A673 (cell line): ENCODE measurements at regions not wholly inside any gene's neighbourhood (a gene's known extent, or its start where the extent isn't known, plus 50 kb on each side); places are given as distances from the start of the nearest gene placed in this dataset.

Source experiments
- BruUV-seq: library from RNA; stranded (reverse); fragments of 400-500 nt; replicated peaks from 2 replicates; lab custom pipeline; 2021; lab: Mats Ljungman, UMichigan
- CTCF ChIA-PET: fragments of 300-600 bp; sonication (Branson Sonifier 250); formaldehyde crosslinking; loops from one replicate; lab custom pipeline; 2022; ENCODE audit warnings: antibody characterized with exemption; lab: Charles Lee
- POLR2A ChIA-PET: fragments of 300-600 bp; sonication (Branson Sonifier 250); formaldehyde crosslinking; loops from one replicate; lab custom pipeline; 2022; ENCODE audit warnings: antibody characterized with exemption; ENCODE audit not compliant: low non-redundant PET; lab: Charles Lee
- DNase-seq: peaks from one replicate; pipeline ENCODE4 v3.0.0-alpha.2; 2015; ENCODE audit warnings: low spot score
- H3K27ac ChIP-seq: fragments of 200-600 bp; sonication (generic); 2 replicates; pipeline ENCODE4 v1.5.1; 2016; ENCODE audit warnings: mixed run types, low read depth, mild to moderate bottlenecking, mixed read lengths, antibody characterized with exemption, low read length; ENCODE audit not compliant: poor library complexity, severe bottlenecking
- H3K27me3 ChIP-seq: fragments of 200-600 bp; sonication (generic); replicated peaks from 2 replicates; pipeline ENCODE4 v1.6.1; 2017; ENCODE audit warnings: mixed run types, low read depth, mild to moderate bottlenecking, mixed read lengths, antibody characterized with exemption, low read length; ENCODE audit not compliant: insufficient read depth, poor library complexity
- H3K36me3 ChIP-seq: fragments of 200-600 bp; sonication (generic); 2 replicates; pipeline ENCODE4 v1.6.1; 2016; ENCODE audit warnings: mixed run types, mild to moderate bottlenecking, mixed read lengths, antibody characterized with exemption, low read length; ENCODE audit not compliant: insufficient read depth, poor library complexity, severe bottlenecking
- H3K4me1 ChIP-seq: fragments of 200-600 bp; sonication (generic); 2 replicates; pipeline ENCODE4 v1.6.1; 2017; ENCODE audit warnings: mixed run types, mild to moderate bottlenecking, mixed read lengths, antibody characterized with exemption, low read length; ENCODE audit not compliant: insufficient read depth, poor library complexity, severe bottlenecking
- H3K4me3 ChIP-seq: fragments of 200-600 bp; sonication (generic); 2 replicates; pipeline ENCODE4 v1.5.1; 2016; ENCODE audit warnings: low read depth, mixed run types, mild to moderate bottlenecking, mixed read lengths, low read length; ENCODE audit not compliant: poor library complexity, severe bottlenecking
- H3K9me3 ChIP-seq: fragments of 200-600 bp; sonication (generic); 2 replicates; pipeline ENCODE4 v1.6.1; 2016; ENCODE audit warnings: mixed run types, low read depth, mild to moderate bottlenecking, mixed read lengths, antibody characterized with exemption, low read length; ENCODE audit not compliant: poor library complexity, severe bottlenecking
- CTCF ChIP-seq: fragments of 300-800, 200-600 bp; sonication (generic); conservative IDR thresholded peaks from 2 replicates; pipeline ENCODE4 v1.5.1; 2017; ENCODE audit warnings: low read depth, mild to moderate bottlenecking, antibody characterized with exemption, low read length, moderate library complexity, mixed read lengths
- EZH2 ChIP-seq: fragments of 200-600 bp; sonication (generic); IDR thresholded peaks from 2 replicates; pipeline ENCODE4 v1.6.1; 2017; ENCODE audit warnings: borderline replicate concordance, low read depth, mild to moderate bottlenecking, mixed read lengths, antibody characterized with exemption, low read length; ENCODE audit not compliant: poor library complexity, severe bottlenecking
- intact Hi-C: fragments of 100-400 bp; cut with micrococcal nuclease; formaldehyde crosslinking; loops from one replicate; pipeline ENCODE4 v1.10.0; 2022; ENCODE audit not compliant: unreplicated experiment

GRCh38 chr15:53009093-53009492 is 219.0 kb upstream of the ONECUT1 start:
- CTCF ChIA-PET, result no interaction called here
- no peak for TF ChIP-seq CTCF
- no peak for TF ChIP-seq EZH2

DNA sequence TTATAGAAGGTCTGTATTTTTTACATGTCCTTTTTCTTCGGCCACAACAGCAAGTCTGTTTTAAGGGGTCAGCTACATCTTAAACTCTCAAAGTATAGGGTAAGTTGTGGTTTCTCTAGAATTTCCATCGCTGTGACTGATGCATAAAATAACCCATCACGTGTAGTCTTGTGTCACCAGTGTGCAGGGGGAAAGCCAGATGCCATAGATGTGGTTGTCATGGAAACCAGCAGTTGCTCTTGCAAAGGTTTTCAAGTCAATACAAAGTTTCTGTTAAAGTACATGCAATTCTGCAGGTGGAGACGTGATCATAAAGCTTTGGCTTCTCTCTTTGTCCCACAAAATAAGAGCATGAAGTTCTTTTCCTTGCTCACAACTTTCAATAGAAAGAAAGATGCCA is 210.3 kb upstream of the ONECUT1 start:
- no peaks in the 10 kb centered on the region for H3K36me3 ChIP-seq
- H3K4me3 ChIP-seq, result no peak overlapping the region
- TF ChIP-seq CTCF (no peak), EZH2 (no peak)
- ChIA-PET POLR2A (no interaction called here), CTCF (no interaction called here)
- no peaks in the 10 kb centered on the region for H3K27me3 ChIP-seq
- no peaks in the 10 kb centered on the region for H3K4me1 ChIP-seq
- intact Hi-C loops, result no loop called here
- no peaks in the 10 kb centered on the region for H3K9me3 ChIP-seq
- DNase-seq, result no peak
- BruUV-seq, result no TSS peak
- no peak overlapping the region for H3K27ac ChIP-seq

More at GRCh38 chr15:53009093-53009492, 219.0 kb upstream of the ONECUT1 start:
- Histone ChIP-seq H3K27ac (no peak overlapping the region), H3K4me3 (no peak overlapping the region), H3K36me3 (no peaks in the 10 kb centered on the region), H3K9me3 (no peaks in the 10 kb centered on the region), H3K27me3 (no peaks in the 10 kb centered on the region), H3K4me1 (no peaks in the 10 kb centered on the region)
- POLR2A ChIA-PET, result no interaction called here
- intact Hi-C loops, result no loop called here
- DNase-seq, result no peak
- BruUV-seq, result no TSS peak

DNA sequence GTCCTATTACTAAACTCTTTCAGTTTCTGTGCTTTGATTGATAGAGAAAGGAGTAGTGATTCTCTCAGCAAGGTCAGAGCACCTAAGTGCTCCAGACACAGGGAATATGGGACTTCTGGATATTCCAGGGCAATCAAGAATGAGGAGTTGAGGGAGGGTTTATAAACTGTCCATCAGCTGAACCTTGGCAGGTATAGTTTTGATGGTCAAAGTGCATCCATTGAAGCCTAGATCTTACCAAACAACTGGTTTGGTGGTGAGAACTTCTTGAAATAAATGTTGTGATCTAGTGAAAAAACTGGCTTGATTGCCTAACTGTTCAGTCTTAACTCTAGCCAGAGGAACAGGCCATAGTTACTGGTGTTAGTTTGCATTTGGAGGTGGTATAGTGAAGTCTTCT is 207.0 kb upstream of the ONECUT1 start:
- Histone ChIP-seq H3K9me3 (no peaks in the 10 kb centered on the region), H3K27ac (no peak overlapping the region), H3K27me3 (no peaks in the 10 kb centered on the region), H3K4me1 (no peaks in the 10 kb centered on the region), H3K4me3 (no peak overlapping the region), H3K36me3 (no peaks in the 10 kb centered on the region)
- CTCF ChIA-PET, result no interaction called here
- TF ChIP-seq EZH2, result no peak
- intact Hi-C loops, result no loop called here
- POLR2A ChIA-PET, result no interaction called here
- no peak for DNase-seq
- no TSS peak for BruUV-seq

- BruUV-seq, result no TSS peak
- POLR2A ChIA-PET, result no interaction called here
- no peak overlapping the region for H3K4me3 ChIP-seq
Measured at GRCh38 chr15:52994290-52994689, 204.2 kb upstream of the ONECUT1 start.

More at GRCh38 chr15:52994290-52994689, 204.2 kb upstream of the ONECUT1 start:
- Histone ChIP-seq H3K9me3 (no peaks in the 10 kb centered on the region), H3K27ac (no peak overlapping the region), H3K4me1 (no peaks in the 10 kb centered on the region), H3K27me3 (no peaks in the 10 kb centered on the region), H3K36me3 (no peaks in the 10 kb centered on the region)
- DNase-seq, result no peak
- TF ChIP-seq CTCF (no peak), EZH2 (no peak)
- intact Hi-C loops, result no loop called here
- CTCF ChIA-PET, result no interaction called here
